ENCODE measurements at regions not wholly inside any gene's neighbourhood (a gene's known extent, or its start where the extent isn't known, plus 50 kb on each side); places are given as distances from the start of the nearest gene placed in this dataset.

DNA sequence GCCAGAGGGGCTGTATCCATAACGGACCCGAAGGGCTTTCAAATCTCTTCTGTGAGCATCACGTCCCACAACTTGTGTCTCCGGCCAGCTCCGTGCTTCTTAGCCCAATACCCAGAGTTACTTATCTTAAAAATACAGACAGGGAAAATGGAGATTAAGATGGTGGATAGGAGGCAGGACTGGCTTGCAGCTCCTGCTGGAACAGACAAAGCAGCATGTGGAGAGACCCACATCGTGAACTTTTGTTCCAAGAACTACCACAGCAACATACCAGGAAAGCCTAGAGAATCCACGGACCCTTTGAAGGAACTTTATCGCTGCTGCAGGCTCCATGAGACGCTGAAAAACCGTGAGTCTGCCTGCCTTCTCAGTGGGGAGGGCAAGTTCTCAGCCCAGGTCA lies 113.7 kb downstream of the RNASET2 start:
- no peak for ATAC-seq (ENCODE audit: insufficient number of reproducible peaks, low FRiP score, low read depth)
- H3K4me1 ChIP-seq (ENCODE audit: control insufficient read depth in 1 of 2, low read depth in 2 of 2) = peaks cover 0 to 6% of the 10 kb centered on the region in 2 donors
- DNase-seq (ENCODE audit: low spot score) = no peak
- no peaks in the 10 kb centered on the region for H3K27me3 ChIP-seq (replicated peaks; ENCODE audit: insufficient read depth)
- TF ChIP-seq CTCF (IDR thresholded peaks at IDR 0.05) = no peak
- no peak overlapping the region for H3K4me3 ChIP-seq
- H3K36me3 ChIP-seq = no peaks in the 10 kb centered on the region
- H3K9me3 ChIP-seq = no peaks in the 10 kb centered on the region
- H3K27ac ChIP-seq = no peak overlapping the region

GRCh38 chr6:166841216-166841615 lies 115.1 kb downstream of the RNASET2 start:
- peaks cover 0 to 6% of the 10 kb centered on the region in 2 donors for H3K4me1 ChIP-seq (ENCODE audit: control insufficient read depth in 1 of 2, low read depth in 2 of 2)
- no peaks in the 10 kb centered on the region for H3K9me3 ChIP-seq
- no peak for DNase-seq (ENCODE audit: low spot score)
- no peaks in the 10 kb centered on the region for H3K36me3 ChIP-seq
- H3K27me3 ChIP-seq (replicated peaks; ENCODE audit: insufficient read depth) = no peaks in the 10 kb centered on the region
- no peak for TF ChIP-seq CTCF (IDR thresholded peaks at IDR 0.05)
- no peak overlapping the region for H3K27ac ChIP-seq
- H3K4me3 ChIP-seq = no peak overlapping the region
- ATAC-seq (ENCODE audit: insufficient number of reproducible peaks, low FRiP score, low read depth) = no peak

DNA sequence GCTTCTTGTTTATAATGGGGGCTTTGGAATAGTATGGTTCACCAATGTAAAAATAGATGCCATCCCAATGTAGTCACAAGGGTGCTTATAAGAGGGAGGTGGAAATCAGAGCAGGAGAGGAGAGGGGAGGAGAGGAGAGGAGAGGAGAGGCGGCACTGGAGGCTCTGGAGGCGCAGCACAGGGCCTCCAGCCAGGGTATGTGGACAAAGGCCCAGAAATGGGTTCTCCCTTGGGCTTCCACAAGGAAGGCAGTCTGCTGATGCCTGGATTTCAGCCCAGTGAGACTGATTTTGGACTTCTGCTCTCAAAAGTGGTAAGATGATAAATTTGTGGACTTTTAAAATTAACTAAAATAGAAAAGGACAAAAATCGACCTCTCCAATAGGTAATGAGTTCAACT lies 116.8 kb downstream of the RNASET2 start:
- Histone ChIP-seq H3K4me1 (ENCODE audit: control insufficient read depth in 1 of 2, low read depth in 2 of 2) (peaks cover 0 to 6% of the 10 kb centered on the region in 2 donors), H3K27ac (no peak overlapping the region), H3K27me3 (replicated peaks; ENCODE audit: insufficient read depth) (no peaks in the 10 kb centered on the region), H3K4me3 (no peak overlapping the region), H3K9me3 (no peaks in the 10 kb centered on the region), H3K36me3 (no peaks in the 10 kb centered on the region)
- no peak for ATAC-seq (ENCODE audit: insufficient number of reproducible peaks, low FRiP score, low read depth)
- no peak for TF ChIP-seq CTCF (IDR thresholded peaks at IDR 0.05)
- no peak for DNase-seq (ENCODE audit: low spot score)

DNA sequence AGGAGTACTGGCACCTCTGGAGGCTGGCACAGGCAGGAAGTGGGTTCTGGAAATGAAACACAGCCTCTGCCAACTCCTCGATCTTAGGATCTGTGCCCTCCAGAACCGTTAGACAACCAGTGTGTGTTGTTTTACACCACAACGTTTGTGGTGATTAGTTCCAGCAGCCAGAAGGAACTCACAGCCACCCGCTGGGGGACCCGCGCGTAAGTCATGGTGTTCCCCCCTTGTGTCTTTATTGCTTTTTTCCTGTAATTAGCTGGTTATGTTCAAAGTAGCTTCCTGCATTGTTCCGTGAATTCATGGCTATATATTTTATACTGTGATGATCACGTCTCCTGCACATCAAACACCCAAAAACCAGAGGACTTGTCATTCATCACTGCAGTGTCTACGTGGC lies 117.4 kb downstream of the RNASET2 start:
- Histone ChIP-seq H3K36me3 (no peaks in the 10 kb centered on the region), H3K27ac (no peak overlapping the region), H3K4me3 (no peak overlapping the region), H3K9me3 (no peaks in the 10 kb centered on the region), H3K27me3 (replicated peaks; ENCODE audit: insufficient read depth) (no peaks in the 10 kb centered on the region), H3K4me1 (ENCODE audit: control insufficient read depth in 1 of 2, low read depth in 2 of 2) (peaks cover 0 to 6% of the 10 kb centered on the region in 2 donors)
- no peak for TF ChIP-seq CTCF (IDR thresholded peaks at IDR 0.05)
- DNase-seq (ENCODE audit: low spot score) (no peak), ATAC-seq (ENCODE audit: insufficient number of reproducible peaks, low FRiP score, low read depth) (no peak)

DNA sequence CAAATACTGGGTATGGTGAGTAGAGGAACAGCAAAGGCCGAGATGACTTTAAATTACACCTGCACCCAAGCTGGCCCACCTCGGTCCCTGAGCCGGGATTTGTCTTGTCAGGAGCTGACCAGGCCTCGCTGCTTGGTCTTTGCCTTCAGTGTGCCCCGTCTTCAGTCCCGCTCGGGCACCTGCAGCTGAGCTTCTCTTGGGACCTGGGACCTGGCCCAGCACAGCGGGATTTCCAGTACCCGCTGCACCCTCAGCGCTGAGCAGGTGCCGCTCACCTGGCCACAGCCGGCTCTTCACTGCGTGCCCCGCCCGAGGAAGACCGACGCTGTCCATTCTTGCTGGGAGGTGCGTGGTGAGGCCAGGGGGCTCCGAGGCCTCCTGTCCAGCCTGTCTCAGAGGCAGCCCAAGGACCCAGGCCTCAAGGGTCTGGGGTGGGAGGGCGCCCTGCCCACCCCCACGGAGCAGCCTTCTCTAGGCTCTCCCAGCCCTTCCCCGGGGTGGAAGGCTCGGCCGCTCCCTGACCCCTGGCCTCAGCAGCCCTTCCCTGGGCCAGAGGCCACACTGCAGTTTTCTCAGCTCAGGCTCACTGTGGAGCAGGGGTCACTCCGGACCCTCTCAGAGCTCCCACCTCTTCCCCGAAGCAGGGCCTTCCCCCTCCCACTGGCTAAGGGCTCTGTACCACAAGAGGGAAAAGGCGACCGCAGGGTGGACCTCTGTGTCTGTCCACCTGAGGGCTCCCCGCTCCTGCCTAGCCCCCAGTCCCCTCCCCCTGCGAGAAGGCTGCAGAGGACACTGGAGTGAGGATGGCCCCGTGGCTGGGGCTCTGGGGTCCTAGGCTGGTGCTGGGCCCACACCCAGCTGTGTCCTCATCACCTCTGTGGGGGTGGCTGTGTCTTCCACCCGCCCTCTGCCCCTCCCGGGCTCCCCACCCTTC lies 119.3 kb downstream of the RNASET2 start:
- TF ChIP-seq CTCF (IDR thresholded peaks at IDR 0.05) = no peak
- H3K9me3 ChIP-seq = no peaks in the 10 kb centered on the region
- H3K4me3 ChIP-seq = no peak overlapping the region
- no peak overlapping the region for H3K27ac ChIP-seq
- H3K4me1 ChIP-seq (ENCODE audit: control insufficient read depth in 1 of 2, low read depth in 2 of 2) = peaks cover 0 to 6% of the 10 kb centered on the region in 2 donors
- H3K27me3 ChIP-seq (replicated peaks; ENCODE audit: insufficient read depth) = no peaks in the 10 kb centered on the region
- no peak for ATAC-seq (ENCODE audit: insufficient number of reproducible peaks, low FRiP score, low read depth)
- no peaks in the 10 kb centered on the region for H3K36me3 ChIP-seq
- no peak for DNase-seq (ENCODE audit: low spot score)
